ENCODE measurements at regions not wholly inside any gene's neighbourhood (a gene's known extent, or its start where the extent isn't known, plus 50 kb on each side); places are given as distances from the start of the nearest gene placed in this dataset.

DNA sequence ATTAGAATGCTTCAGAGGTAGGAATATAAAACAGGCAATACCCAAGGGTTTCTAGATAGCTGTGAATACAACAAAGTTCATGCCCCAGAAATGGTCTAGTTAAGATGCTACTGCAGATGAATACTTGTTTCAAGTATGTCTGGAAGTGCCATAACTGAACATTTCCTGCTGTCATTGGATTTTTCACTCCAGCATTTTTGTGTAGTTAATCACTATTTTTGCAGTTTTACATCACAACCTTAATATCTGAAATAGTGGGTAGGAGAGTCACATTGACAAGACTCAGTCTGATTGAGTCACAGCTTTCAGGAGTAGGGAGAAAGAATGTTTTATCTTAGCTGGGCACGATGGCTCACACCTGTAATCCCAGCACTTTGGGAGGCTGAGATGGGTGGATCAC, 126.4 kb upstream of the C1orf21 start:
- CTCF ChIA-PET: interaction anchor here (1.4 kb wide), 1 partner anchor 38 kb away, joined by 3 read pairs; no protein-coding TSS in a partner anchor
- no peaks in the 10 kb centered on the region for H3K4me1 Mint-ChIP-seq (ENCODE audit: low read depth)
- intact Hi-C loops (cut with micrococcal nuclease): no loop called here
- H3K9me3 Mint-ChIP-seq: no peaks in the 10 kb centered on the region
- no peak overlapping the region for H3K27ac Mint-ChIP-seq
- POLR2A ChIA-PET: no interaction called here
- H3K27me3 Mint-ChIP-seq: peaks cover 16% of the 10 kb centered on the region
- no peak for DNase-seq
- no peak overlapping the region for H3K4me3 Mint-ChIP-seq
- no peaks in the 10 kb centered on the region for H3K36me3 Mint-ChIP-seq

- ChIA-PET POLR2A (no interaction called here), CTCF (no interaction called here)
- H3K27me3 Mint-ChIP-seq: peaks cover 19% of the 10 kb centered on the region
- no peaks in the 10 kb centered on the region for H3K9me3 Mint-ChIP-seq
- no peaks in the 10 kb centered on the region for H3K36me3 Mint-ChIP-seq
- no peak for DNase-seq
- intact Hi-C loops (cut with micrococcal nuclease): no loop called here
- H3K4me1 Mint-ChIP-seq (ENCODE audit: low read depth): no peaks in the 10 kb centered on the region
- H3K27ac Mint-ChIP-seq: no peak overlapping the region
- H3K4me3 Mint-ChIP-seq: no peak overlapping the region
Observed at GRCh38 chr1:184262109-184262508, 124.7 kb upstream of the C1orf21 start.

DNA sequence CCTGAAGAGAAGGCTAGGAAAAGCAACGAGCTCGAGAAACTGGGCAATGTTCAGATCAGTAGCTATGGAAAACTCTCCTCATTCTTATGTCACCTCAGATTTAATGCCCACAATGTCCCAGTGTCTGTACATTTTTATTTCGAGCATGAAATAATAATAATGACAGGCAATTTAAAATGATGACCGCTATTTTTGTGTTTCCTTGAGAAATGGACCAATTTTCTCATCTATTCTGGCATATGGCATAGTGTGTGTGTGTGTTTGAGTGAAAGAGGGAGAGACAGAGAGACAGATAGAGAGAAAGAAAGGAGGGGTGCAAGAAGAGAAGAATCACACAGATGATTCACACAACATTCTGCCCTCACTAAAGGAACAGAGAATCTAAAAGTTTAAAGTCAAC, 119.1 kb upstream of the C1orf21 start:
- Mint-ChIP-seq H3K4me1 (ENCODE audit: low read depth) (no peaks in the 10 kb centered on the region), H3K36me3 (no peaks in the 10 kb centered on the region), H3K9me3 (no peaks in the 10 kb centered on the region), H3K27ac (no peak overlapping the region), H3K4me3 (no peak overlapping the region), H3K27me3 (peaks cover 11% of the 10 kb centered on the region)
- ChIA-PET POLR2A (no interaction called here), CTCF (no interaction called here)
- intact Hi-C loops (cut with micrococcal nuclease): no loop called here
- no peak for DNase-seq

- Mint-ChIP-seq H3K27me3 (peaks cover 10% of the 10 kb centered on the region), H3K27ac (no peak overlapping the region), H3K4me1 (ENCODE audit: low read depth) (no peaks in the 10 kb centered on the region), H3K4me3 (no peak overlapping the region), H3K9me3 (no peaks in the 10 kb centered on the region), H3K36me3 (no peaks in the 10 kb centered on the region)
- ChIA-PET CTCF (no interaction called here), POLR2A (no interaction called here)
- intact Hi-C loops (cut with micrococcal nuclease): no loop called here
- DNase-seq: no peak
Observed at GRCh38 chr1:184270556-184270955, 116.3 kb upstream of the C1orf21 start.

- intact Hi-C loops (cut with micrococcal nuclease): no loop called here
- peaks cover 9% of the 10 kb centered on the region for H3K27me3 Mint-ChIP-seq
- no peaks in the 10 kb centered on the region for H3K9me3 Mint-ChIP-seq
- DNase-seq: no peak
- no peak overlapping the region for H3K27ac Mint-ChIP-seq
- H3K4me1 Mint-ChIP-seq (ENCODE audit: low read depth): no peaks in the 10 kb centered on the region
- CTCF ChIA-PET: no interaction called here
- POLR2A ChIA-PET: no interaction called here
- H3K36me3 Mint-ChIP-seq: no peaks in the 10 kb centered on the region
- no peak overlapping the region for H3K4me3 Mint-ChIP-seq
Observed at GRCh38 chr1:184272175-184272866, 114.5 kb upstream of the C1orf21 start.

DNA sequence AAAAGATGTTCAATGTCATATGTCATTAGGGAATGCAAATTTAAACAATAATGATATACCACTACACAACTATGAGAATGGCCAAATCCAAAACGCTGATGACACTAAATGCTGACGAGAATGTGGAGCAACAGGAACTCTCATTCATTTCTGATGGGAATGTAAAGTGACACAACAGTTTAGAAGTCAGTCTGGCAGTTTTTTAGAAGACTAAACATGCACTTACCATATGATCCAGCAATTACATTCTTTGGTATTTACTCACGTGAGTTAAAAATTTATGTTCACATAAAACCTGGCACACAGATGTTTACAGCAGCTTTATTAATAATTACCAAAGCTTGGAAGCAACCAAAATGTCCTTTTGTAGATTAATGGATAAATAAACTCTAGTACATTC, 110.4 kb upstream of the C1orf21 start:
- no peak overlapping the region for H3K4me3 Mint-ChIP-seq
- POLR2A ChIA-PET: no interaction called here

GRCh38 chr1:184279911-184280458, 106.8 kb upstream of the C1orf21 start:
- Mint-ChIP-seq H3K4me3 (no peak overlapping the region), H3K27me3 (no peaks in the 10 kb centered on the region), H3K4me1 (ENCODE audit: low read depth) (no peaks in the 10 kb centered on the region), H3K9me3 (no peaks in the 10 kb centered on the region), H3K36me3 (no peaks in the 10 kb centered on the region), H3K27ac (no peak overlapping the region)
- DNase-seq: no peak
- ChIA-PET CTCF (no interaction called here), POLR2A (no interaction called here)
- intact Hi-C loops (cut with micrococcal nuclease): no loop called here

More for the DNA sequence above, 110.4 kb upstream of the C1orf21 start:
- Mint-ChIP-seq H3K27me3 (peaks cover 5% of the 10 kb centered on the region), H3K27ac (no peak overlapping the region), H3K36me3 (no peaks in the 10 kb centered on the region), H3K4me1 (ENCODE audit: low read depth) (no peaks in the 10 kb centered on the region), H3K9me3 (no peaks in the 10 kb centered on the region)
- CTCF ChIA-PET: no interaction called here
- no peak for DNase-seq
- intact Hi-C loops (cut with micrococcal nuclease): no loop called here

DNA sequence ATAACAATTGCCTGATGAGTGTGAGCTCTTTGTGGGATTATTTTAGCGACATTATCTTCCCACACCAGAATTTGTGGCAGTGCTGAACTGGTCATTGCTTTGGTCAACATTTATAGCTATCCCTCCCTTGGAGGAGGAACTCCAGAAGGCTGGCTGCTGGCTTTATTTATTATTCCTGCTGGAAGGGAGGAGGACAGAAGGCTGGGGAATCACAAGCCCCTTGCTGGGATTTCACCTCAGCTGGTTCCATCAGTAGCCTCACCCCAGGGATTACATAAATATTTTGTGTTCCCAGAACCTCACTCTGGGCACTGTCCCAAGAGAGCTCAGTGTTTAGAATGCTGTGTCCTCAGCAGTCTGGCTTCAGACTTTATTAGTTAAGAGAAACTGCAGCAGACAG, 102.8 kb upstream of the C1orf21 start:
- Mint-ChIP-seq H3K36me3 (no peaks in the 10 kb centered on the region), H3K4me1 (ENCODE audit: low read depth) (no peaks in the 10 kb centered on the region), H3K9me3 (no peaks in the 10 kb centered on the region), H3K27ac (no peak overlapping the region), H3K4me3 (no peak overlapping the region), H3K27me3 (no peaks in the 10 kb centered on the region)
- DNase-seq: no peak
- intact Hi-C loops (cut with micrococcal nuclease): no loop called here
- CTCF ChIA-PET: no interaction called here
- POLR2A ChIA-PET: no interaction called here

GRCh38 chr1:184284900-184285299, 101.9 kb upstream of the C1orf21 start:
- H3K4me3 Mint-ChIP-seq: no peak overlapping the region
- no peak for DNase-seq
- intact Hi-C loops (cut with micrococcal nuclease): no loop called here
- H3K27ac Mint-ChIP-seq: no peak overlapping the region
- no peaks in the 10 kb centered on the region for H3K4me1 Mint-ChIP-seq (ENCODE audit: low read depth)
- H3K9me3 Mint-ChIP-seq: peaks cover 4% of the 10 kb centered on the region
- H3K27me3 Mint-ChIP-seq: no peaks in the 10 kb centered on the region
- no peaks in the 10 kb centered on the region for H3K36me3 Mint-ChIP-seq
- ChIA-PET POLR2A (no interaction called here), CTCF (no interaction called here)

DNA sequence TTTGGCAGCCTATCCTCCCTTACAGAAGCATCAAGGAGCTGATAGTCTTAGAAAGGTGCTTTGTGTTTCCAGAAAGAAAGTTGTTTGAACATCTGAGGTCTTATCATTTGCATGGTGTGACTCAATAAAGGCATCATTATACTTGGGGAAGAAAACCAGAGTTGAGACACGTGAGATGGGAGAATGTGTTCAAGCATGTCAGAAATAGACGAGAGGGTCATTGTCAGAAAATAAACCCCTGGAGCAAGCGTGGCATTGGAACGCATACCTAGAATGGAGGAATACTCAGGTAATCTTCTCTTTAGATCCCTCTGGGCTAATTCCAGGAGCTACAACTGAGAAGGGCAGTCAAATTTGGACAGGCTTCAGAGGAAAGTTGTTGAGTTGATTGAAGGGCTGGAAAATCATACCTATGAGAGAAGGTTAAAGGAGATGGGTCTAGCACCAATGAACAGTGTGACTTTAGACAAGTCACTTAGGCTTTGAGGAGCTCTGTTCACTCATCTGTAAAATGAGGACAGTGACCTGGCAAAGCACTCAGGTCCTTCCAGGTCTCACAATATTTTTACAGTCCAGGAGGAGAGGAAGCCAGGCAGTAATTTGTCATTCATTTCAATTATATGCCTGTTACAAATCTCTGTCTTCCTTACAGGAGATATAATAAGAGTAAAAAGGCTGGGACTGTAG, 101.3 kb upstream of the C1orf21 start:
- DNase-seq: no peak
- Mint-ChIP-seq H3K36me3 (no peaks in the 10 kb centered on the region), H3K27ac (no peak overlapping the region), H3K4me1 (ENCODE audit: low read depth) (no peaks in the 10 kb centered on the region), H3K9me3 (peaks cover 11% of the 10 kb centered on the region), H3K4me3 (no peak overlapping the region), H3K27me3 (no peaks in the 10 kb centered on the region)
- ChIA-PET CTCF (no interaction called here), POLR2A (no interaction called here)
- intact Hi-C loops (cut with micrococcal nuclease): no loop called here

DNA sequence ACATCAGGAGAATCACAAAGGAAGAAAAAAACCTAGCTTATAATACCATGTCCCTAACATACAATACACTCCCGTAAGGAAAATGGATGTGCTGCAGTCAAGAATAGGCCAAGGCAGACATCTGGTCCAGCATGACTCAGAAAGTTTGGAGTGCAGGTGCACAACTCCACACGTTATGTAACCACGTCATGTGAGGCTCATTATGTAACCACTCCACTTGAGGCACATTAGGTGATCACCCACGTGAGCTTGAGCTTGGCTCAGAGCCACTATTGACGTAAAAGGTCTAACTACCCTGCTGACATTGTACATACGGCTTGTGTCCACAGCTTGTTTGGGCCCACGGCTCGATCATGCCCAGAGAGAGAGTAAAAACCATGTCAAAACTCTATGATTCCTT, 99.8 kb upstream of the C1orf21 start:
- Mint-ChIP-seq H3K4me1 (ENCODE audit: low read depth) (no peaks in the 10 kb centered on the region), H3K27me3 (no peaks in the 10 kb centered on the region), H3K9me3 (peaks cover 18% of the 10 kb centered on the region), H3K36me3 (no peaks in the 10 kb centered on the region), H3K27ac (no peak overlapping the region), H3K4me3 (no peak overlapping the region)
- POLR2A ChIA-PET: no interaction called here
- intact Hi-C loops (cut with micrococcal nuclease): no loop called here
- no peak for DNase-seq
- CTCF ChIA-PET: no interaction called here

DNA sequence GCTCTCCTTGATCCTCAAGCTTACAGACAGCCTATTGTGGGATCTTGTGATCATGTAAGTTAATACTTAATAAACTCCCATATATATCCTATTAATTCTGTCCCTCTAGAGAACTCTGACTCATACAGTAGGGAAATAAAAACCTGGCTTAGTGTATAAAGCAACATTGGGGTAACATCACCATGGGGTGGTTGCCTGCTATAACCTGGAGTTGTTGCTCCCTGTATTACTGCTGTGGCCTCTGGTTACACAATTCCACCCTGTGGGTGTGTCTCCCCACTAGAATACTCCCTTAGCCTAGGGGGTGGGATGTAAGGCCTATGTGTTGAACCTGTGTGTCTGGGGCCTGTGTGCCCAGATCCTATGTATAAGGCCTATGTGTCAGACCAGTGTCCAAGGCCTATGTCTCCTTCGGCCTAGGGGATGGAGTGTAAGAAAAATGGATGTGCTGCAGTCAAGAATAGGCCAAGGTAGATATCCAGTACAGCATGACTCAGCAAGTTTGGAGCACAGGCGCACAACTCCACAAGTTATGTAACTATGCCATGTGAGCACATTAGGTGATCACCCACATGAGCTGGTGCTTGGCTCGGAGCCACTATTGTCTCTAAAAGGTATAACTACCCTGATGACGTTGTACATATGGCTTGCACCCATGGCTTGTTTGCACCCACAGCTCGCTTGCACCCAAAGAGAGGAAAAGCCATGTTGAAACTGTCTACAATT, 96.8 kb upstream of the C1orf21 start:
- Mint-ChIP-seq H3K9me3 (peaks cover 18% of the 10 kb centered on the region), H3K4me3 (no peak overlapping the region), H3K36me3 (no peaks in the 10 kb centered on the region), H3K4me1 (ENCODE audit: low read depth) (no peaks in the 10 kb centered on the region), H3K27me3 (no peaks in the 10 kb centered on the region), H3K27ac (no peak overlapping the region)
- ChIA-PET CTCF (no interaction called here), POLR2A (no interaction called here)
- DNase-seq: no peak
- intact Hi-C loops (cut with micrococcal nuclease): no loop called here

- intact Hi-C loops (cut with micrococcal nuclease): no loop called here
Observed at GRCh38 chr1:184291701-184292100, 95.1 kb upstream of the C1orf21 start.

More at GRCh38 chr1:184291701-184292100, 95.1 kb upstream of the C1orf21 start:
- H3K27ac Mint-ChIP-seq: no peak overlapping the region
- no peaks in the 10 kb centered on the region for H3K36me3 Mint-ChIP-seq
- CTCF ChIA-PET: no interaction called here
- no peak overlapping the region for H3K4me3 Mint-ChIP-seq
- H3K27me3 Mint-ChIP-seq: no peaks in the 10 kb centered on the region
- peaks cover 18% of the 10 kb centered on the region for H3K9me3 Mint-ChIP-seq
- POLR2A ChIA-PET: no interaction called here
- no peak for DNase-seq
- no peaks in the 10 kb centered on the region for H3K4me1 Mint-ChIP-seq (ENCODE audit: low read depth)
